ENCODE measurements at regions not wholly inside any gene's neighbourhood (a gene's known extent, or its start where the extent isn't known, plus 50 kb on each side); places are given as distances from the start of the nearest gene placed in this dataset.

- H3K27ac ChIP-seq (ENCODE audit: low read length): no peak overlapping the region
- H3K9me3 ChIP-seq (ENCODE audit: insufficient read depth, low read depth, low read length): no peaks in the 10 kb centered on the region
- no peak overlapping the region for H3K4me3 ChIP-seq (ENCODE audit: low read length)
- H3K9ac ChIP-seq (ENCODE audit: low read depth, low read length): no peak overlapping the region
- peaks cover 20% of the 10 kb centered on the region; the same call in 1 of the 2 replicates for H3K4me1 ChIP-seq (ENCODE audit: insufficient read depth, low read length)
- H3K27me3 ChIP-seq (ENCODE audit: insufficient read depth, low read length): no peaks in the 10 kb centered on the region
- H3K36me3 ChIP-seq (ENCODE audit: insufficient read depth, low read depth, low read length): no peaks in the 10 kb centered on the region
These were observed 57.6 kb downstream of the TENT5A start for GRCh38 chr6:81694855-81695254.

DNA sequence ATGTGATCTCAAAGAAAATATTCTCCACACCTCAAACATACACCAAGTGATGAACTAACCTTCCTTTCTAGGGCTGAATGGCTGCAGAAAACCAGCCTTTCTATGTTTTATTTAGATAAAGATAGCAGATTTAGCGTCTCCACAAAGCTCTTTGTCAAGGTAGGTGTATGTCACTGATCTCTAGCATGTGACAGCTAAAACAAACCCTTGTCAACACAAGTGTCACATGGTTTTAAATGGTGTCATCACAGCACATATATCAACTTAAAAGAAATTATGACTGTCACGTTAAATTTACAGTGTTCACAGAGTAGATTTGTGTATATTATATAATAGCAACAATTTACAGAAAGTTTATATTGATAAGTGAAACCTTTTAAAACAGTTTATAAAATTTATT lies 58.3 kb downstream of the TENT5A start:
- Histone ChIP-seq H3K9ac (ENCODE audit: low read depth, low read length) (no peak overlapping the region), H3K4me3 (ENCODE audit: low read length) (no peak overlapping the region), H3K27ac (ENCODE audit: low read length) (no peak overlapping the region), H3K9me3 (ENCODE audit: insufficient read depth, low read depth, low read length) (no peaks in the 10 kb centered on the region), H3K36me3 (ENCODE audit: insufficient read depth, low read depth, low read length) (no peaks in the 10 kb centered on the region), H3K27me3 (ENCODE audit: insufficient read depth, low read length) (no peaks in the 10 kb centered on the region), H3K4me1 (ENCODE audit: insufficient read depth, low read length) (peaks cover 20% of the 10 kb centered on the region; the same call in 1 of the 2 replicates)

DNA sequence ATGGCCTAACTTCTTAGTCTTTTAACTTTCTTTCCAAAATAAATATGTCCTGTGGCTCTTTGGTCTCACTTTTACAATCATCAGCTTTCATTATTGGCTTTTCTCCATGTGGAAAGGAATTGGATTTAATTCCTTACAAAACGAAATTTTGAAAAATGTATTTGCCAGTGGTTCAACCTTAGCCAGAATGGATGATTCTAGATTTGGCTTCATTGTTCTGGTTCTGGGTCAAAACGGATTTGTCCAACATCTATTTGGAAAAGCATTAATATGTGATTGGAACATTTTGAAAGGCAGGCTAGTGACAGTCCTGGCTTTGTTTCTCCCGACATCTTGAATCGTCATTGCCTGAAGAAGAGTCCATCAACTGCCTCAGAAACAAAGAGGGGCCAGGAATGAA lies 59.2 kb downstream of the TENT5A start:
- Histone ChIP-seq H3K4me1 (ENCODE audit: insufficient read depth, low read length) (peaks cover 20% of the 10 kb centered on the region; the same call in 1 of the 2 replicates), H3K9ac (ENCODE audit: low read depth, low read length) (no peak overlapping the region), H3K4me3 (ENCODE audit: low read length) (no peak overlapping the region), H3K9me3 (ENCODE audit: insufficient read depth, low read depth, low read length) (no peaks in the 10 kb centered on the region), H3K27me3 (ENCODE audit: insufficient read depth, low read length) (no peaks in the 10 kb centered on the region), H3K27ac (ENCODE audit: low read length) (no peak overlapping the region), H3K36me3 (ENCODE audit: insufficient read depth, low read depth, low read length) (no peaks in the 10 kb centered on the region)

DNA sequence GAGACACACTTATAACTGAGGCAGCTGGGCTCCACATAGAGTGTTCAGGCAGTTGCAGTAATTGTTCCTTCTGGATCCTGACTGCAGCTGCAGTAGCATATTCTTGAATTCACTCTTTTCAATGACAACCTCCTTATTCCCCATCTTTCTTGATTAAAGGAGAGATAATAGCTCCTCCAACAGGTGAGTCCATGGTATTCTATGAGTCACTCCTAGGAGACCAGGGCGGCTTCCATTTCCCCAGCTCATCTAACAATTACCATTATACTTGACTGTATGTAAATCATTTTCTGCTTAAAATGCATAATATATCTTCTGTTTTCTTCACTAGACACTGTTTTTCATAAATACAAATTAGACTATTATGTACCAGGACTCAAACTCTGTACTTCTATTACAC lies 62.4 kb downstream of the TENT5A start:
- no peaks in the 10 kb centered on the region for H3K4me1 ChIP-seq (ENCODE audit: insufficient read depth, low read length)
- no peaks in the 10 kb centered on the region for H3K27me3 ChIP-seq (ENCODE audit: insufficient read depth, low read length)
- H3K36me3 ChIP-seq (ENCODE audit: insufficient read depth, low read depth, low read length): no peaks in the 10 kb centered on the region
- no peak overlapping the region for H3K27ac ChIP-seq (ENCODE audit: low read length)
- no peak overlapping the region for H3K9ac ChIP-seq (ENCODE audit: low read depth, low read length)
- H3K9me3 ChIP-seq (ENCODE audit: insufficient read depth, low read depth, low read length): no peaks in the 10 kb centered on the region
- no peak overlapping the region for H3K4me3 ChIP-seq (ENCODE audit: low read length)

DNA sequence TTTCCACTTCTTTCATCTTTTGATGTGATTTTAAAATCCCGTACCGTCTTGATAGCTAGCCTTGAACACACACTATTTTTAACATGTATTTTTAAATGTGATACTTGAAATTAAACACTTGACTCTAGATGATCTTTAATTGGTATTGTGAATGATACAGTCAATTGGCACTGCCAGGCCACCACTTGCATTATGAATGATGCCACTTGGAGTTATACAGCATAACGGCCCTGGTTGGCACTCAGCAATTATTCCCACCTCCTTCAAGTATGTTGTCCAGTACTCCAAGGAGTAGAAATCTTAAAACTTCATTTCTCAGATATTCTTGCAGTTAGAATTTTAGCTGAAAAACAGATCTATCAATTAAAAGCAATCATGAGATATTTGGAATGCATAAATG lies 62.9 kb downstream of the TENT5A start:
- H3K9ac ChIP-seq (ENCODE audit: low read depth, low read length): no peak overlapping the region
- no peaks in the 10 kb centered on the region for H3K36me3 ChIP-seq (ENCODE audit: insufficient read depth, low read depth, low read length)
- no peaks in the 10 kb centered on the region for H3K9me3 ChIP-seq (ENCODE audit: insufficient read depth, low read depth, low read length)
- H3K27ac ChIP-seq (ENCODE audit: low read length): no peak overlapping the region
- H3K4me1 ChIP-seq (ENCODE audit: insufficient read depth, low read length): no peaks in the 10 kb centered on the region
- no peaks in the 10 kb centered on the region for H3K27me3 ChIP-seq (ENCODE audit: insufficient read depth, low read length)
- H3K4me3 ChIP-seq (ENCODE audit: low read length): no peak overlapping the region

DNA sequence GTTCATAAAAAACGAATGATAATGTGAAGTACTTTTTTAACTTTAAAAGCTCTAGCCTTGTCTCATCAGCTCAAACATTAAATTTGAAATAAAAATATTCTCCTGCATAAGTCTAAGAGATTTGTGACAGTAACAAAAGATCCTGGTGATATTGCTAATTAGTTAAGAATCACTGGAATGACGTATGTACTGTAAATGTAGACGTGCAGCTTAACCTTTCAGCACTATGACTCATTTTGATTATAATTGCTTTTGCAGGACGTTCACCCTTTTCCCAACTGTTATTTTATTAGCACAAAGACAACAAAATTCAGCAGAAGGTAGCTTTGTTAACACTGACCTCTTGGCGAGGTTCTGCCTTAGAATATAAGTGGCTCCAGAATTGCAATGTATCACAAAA lies 68.6 kb downstream of the TENT5A start:
- H3K36me3 ChIP-seq (ENCODE audit: insufficient read depth, low read depth, low read length): no peaks in the 10 kb centered on the region

GRCh38 chr6:81682858-81683620 lies 69.4 kb downstream of the TENT5A start:
- no peaks in the 10 kb centered on the region for H3K4me1 ChIP-seq (ENCODE audit: insufficient read depth, low read length)
- no peaks in the 10 kb centered on the region for H3K9me3 ChIP-seq (ENCODE audit: insufficient read depth, low read depth, low read length)

More for the DNA sequence above, 68.6 kb downstream of the TENT5A start:
- H3K27me3 ChIP-seq (ENCODE audit: insufficient read depth, low read length): no peaks in the 10 kb centered on the region
- no peaks in the 10 kb centered on the region for H3K4me1 ChIP-seq (ENCODE audit: insufficient read depth, low read length)
- no peak overlapping the region for H3K9ac ChIP-seq (ENCODE audit: low read depth, low read length)
- H3K4me3 ChIP-seq (ENCODE audit: low read length): no peak overlapping the region
- H3K9me3 ChIP-seq (ENCODE audit: insufficient read depth, low read depth, low read length): no peaks in the 10 kb centered on the region
- no peak overlapping the region for H3K27ac ChIP-seq (ENCODE audit: low read length)

DNA sequence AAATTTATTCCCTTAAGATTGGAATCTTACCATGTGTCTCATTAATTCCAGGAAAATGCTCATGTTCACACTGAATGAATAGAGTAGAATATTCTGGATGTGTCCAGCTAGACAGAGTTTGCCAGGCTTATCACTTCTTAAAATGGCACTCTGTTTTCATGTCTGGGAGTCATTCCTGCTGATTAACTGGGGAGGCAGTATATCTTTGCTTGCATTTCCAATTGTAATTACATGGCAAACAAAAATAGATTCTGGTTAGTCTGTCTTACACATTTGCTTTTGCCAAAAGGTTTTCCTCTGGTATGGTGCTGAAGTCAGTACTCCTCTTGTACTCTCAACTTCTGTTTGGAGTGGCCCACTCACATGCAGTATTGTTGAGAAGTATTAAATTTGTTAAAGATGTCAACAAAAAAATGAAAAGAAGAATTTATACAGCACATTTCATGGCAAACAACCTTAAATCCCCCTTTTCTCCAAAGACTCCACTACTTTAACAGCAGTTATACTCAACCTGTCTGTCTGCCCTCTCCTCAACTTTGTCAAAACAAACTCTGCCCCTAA lies 70.2 kb downstream of the TENT5A start:
- Histone ChIP-seq H3K4me1 (ENCODE audit: insufficient read depth, low read length) (no peaks in the 10 kb centered on the region), H3K36me3 (ENCODE audit: insufficient read depth, low read depth, low read length) (no peaks in the 10 kb centered on the region), H3K9me3 (ENCODE audit: insufficient read depth, low read depth, low read length) (no peaks in the 10 kb centered on the region), H3K27ac (ENCODE audit: low read length) (no peak overlapping the region), H3K4me3 (ENCODE audit: low read length) (no peak overlapping the region), H3K9ac (ENCODE audit: low read depth, low read length) (no peak overlapping the region), H3K27me3 (ENCODE audit: insufficient read depth, low read length) (no peaks in the 10 kb centered on the region)

More at GRCh38 chr6:81682858-81683620, 69.4 kb downstream of the TENT5A start:
- no peak overlapping the region for H3K9ac ChIP-seq (ENCODE audit: low read depth, low read length)
- H3K4me3 ChIP-seq (ENCODE audit: low read length): no peak overlapping the region
- H3K36me3 ChIP-seq (ENCODE audit: insufficient read depth, low read depth, low read length): no peaks in the 10 kb centered on the region
- no peaks in the 10 kb centered on the region for H3K27me3 ChIP-seq (ENCODE audit: insufficient read depth, low read length)
- H3K27ac ChIP-seq (ENCODE audit: low read length): no peak overlapping the region

- Histone ChIP-seq H3K9ac (ENCODE audit: low read depth, low read length) (no peak overlapping the region), H3K4me3 (ENCODE audit: low read length) (no peak overlapping the region), H3K27me3 (ENCODE audit: insufficient read depth, low read length) (no peaks in the 10 kb centered on the region), H3K9me3 (ENCODE audit: insufficient read depth, low read depth, low read length) (no peaks in the 10 kb centered on the region), H3K36me3 (ENCODE audit: insufficient read depth, low read depth, low read length) (no peaks in the 10 kb centered on the region), H3K27ac (ENCODE audit: low read length) (no peak overlapping the region), H3K4me1 (ENCODE audit: insufficient read depth, low read length) (no peaks in the 10 kb centered on the region)
These were observed 83.0 kb downstream of the TENT5A start for GRCh38 chr6:81669445-81669844.

DNA sequence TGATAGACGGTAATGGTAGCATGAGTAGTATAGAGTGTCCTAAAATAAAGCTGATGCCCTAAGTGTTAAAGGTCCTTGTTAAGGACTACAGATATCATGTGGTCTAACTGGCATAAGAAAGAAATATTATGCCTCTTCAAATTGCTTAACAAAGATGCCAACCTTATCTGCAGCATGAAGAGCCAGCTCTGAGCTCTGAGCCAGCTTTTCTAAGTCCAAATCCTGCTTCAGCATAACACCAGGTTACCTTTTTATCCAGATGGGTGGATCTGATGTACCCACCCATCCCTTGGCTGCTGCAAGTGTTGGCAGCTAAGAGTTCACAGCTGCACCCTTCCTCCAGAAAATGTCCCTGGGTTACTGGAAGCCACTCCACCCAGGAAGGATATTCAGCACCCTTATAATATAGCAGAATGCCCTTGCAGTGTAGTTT lies 83.8 kb downstream of the TENT5A start:
- H3K27ac ChIP-seq (ENCODE audit: low read length): no peak overlapping the region
- H3K36me3 ChIP-seq (ENCODE audit: insufficient read depth, low read depth, low read length): no peaks in the 10 kb centered on the region
- H3K4me1 ChIP-seq (ENCODE audit: insufficient read depth, low read length): no peaks in the 10 kb centered on the region
- H3K9ac ChIP-seq (ENCODE audit: low read depth, low read length): no peak overlapping the region
- no peaks in the 10 kb centered on the region for H3K27me3 ChIP-seq (ENCODE audit: insufficient read depth, low read length)
- no peaks in the 10 kb centered on the region for H3K9me3 ChIP-seq (ENCODE audit: insufficient read depth, low read depth, low read length)
- no peak overlapping the region for H3K4me3 ChIP-seq (ENCODE audit: low read length)

DNA sequence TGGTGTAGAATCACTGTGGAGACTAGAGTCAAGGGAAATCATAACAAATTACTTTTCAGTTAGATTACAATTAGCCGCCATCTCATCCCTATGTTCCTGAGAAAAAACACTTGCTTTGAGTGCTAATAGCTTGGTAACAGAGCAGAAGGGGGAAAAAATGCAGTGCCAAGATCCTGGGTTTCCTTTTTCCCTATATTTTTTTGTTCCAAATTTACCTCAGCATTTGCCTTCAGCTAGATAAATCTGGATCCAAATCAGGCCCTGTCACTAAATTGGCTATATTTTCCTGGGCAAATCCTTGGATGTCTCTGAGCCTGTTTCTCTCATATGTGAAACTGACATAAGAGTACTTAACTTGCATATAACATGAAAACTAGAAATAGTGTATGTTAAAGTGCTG lies 86.0 kb downstream of the TENT5A start:
- H3K9me3 ChIP-seq (ENCODE audit: insufficient read depth, low read depth, low read length): no peaks in the 10 kb centered on the region
- H3K4me1 ChIP-seq (ENCODE audit: insufficient read depth, low read length): no peaks in the 10 kb centered on the region
- no peaks in the 10 kb centered on the region for H3K27me3 ChIP-seq (ENCODE audit: insufficient read depth, low read length)
- H3K36me3 ChIP-seq (ENCODE audit: insufficient read depth, low read depth, low read length): no peaks in the 10 kb centered on the region
- no peak overlapping the region for H3K27ac ChIP-seq (ENCODE audit: low read length)
- H3K4me3 ChIP-seq (ENCODE audit: low read length): no peak overlapping the region
- H3K9ac ChIP-seq (ENCODE audit: low read depth, low read length): no peak overlapping the region

GRCh38 chr6:81656231-81656630 lies 96.2 kb downstream of the TENT5A start:
- Histone ChIP-seq H3K9me3 (ENCODE audit: insufficient read depth, low read depth, low read length) (no peaks in the 10 kb centered on the region), H3K4me1 (ENCODE audit: insufficient read depth, low read length) (no peaks in the 10 kb centered on the region), H3K27ac (ENCODE audit: low read length) (no peak overlapping the region), H3K27me3 (ENCODE audit: insufficient read depth, low read length) (no peaks in the 10 kb centered on the region), H3K36me3 (ENCODE audit: insufficient read depth, low read depth, low read length) (no peaks in the 10 kb centered on the region), H3K9ac (ENCODE audit: low read depth, low read length) (no peak overlapping the region), H3K4me3 (ENCODE audit: low read length) (no peak overlapping the region)
